22Rv1 (cell line): ENCODE measurements at regions not wholly inside any gene's neighbourhood (a gene's known extent, or its start where the extent isn't known, plus 50 kb on each side); places are given as distances from the start of the nearest gene placed in this dataset.

ENCODE experiments used
- CTCF ChIP-seq: fragments of 450-650 bp; IDR thresholded peaks from 2 replicates; pipeline ENCODE4 v1.5.1; 2017; ENCODE audit warnings: mild to moderate bottlenecking
- ZFX ChIP-seq: fragments of 450-650 bp; IDR thresholded peaks from 2 replicates; pipeline ENCODE4 v1.6.1; 2017; ENCODE audit warnings: antibody characterized with exemption, borderline replicate concordance

DNA sequence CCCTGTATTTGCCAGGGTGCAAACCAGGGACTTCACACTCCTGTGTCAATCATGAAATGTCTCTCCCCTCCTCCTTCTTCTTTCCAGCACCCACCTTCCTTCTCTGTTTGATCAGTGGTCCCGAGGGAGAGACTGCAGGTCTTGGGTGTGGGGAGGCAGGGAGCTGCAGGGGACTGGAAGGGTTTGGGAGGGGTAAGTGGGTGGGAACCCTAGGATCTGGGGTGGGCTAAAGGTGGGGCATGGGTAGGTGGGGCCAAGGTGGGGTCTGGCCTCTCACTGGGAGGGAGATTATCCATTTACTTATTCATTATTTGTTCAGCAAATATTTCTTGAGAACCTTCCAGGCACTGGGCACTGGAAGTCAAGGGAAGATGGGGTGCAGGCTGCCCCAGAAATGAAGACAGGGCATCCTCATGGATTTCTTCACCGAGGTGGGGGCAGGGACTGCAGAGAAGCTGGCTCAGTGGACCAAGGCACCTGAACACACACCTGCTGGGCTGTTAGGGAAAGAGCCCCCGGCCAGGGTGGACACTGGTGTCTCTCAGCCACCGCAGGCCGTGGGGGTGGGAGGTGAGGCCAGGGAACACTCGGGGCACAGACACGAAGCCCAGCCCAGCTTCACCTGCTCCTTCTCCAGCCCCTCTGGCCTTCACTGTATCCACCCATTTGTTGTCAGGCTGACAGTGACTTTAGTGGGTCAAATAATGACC, 193.9 kb upstream of the C1orf174 start:
- TF ChIP-seq ZFX (no peak), CTCF (no peak)
